ENCODE measurements at regions not wholly inside any gene's neighbourhood (a gene's known extent, or its start where the extent isn't known, plus 50 kb on each side); places are given as distances from the start of the nearest gene placed in this dataset.

GRCh38 chr12:65518771-65519170 is 240.3 kb downstream of the MSRB3 start:
- TF ChIP-seq CTCF (IDR thresholded peaks at IDR 0.05) (no peak), POLR2A (IDR thresholded peaks at IDR 0.05) (no peak)
